GM21737 (cell line): ENCODE measurements at regions not wholly inside any gene's neighbourhood (a gene's known extent, or its start where the extent isn't known, plus 50 kb on each side); places are given as distances from the start of the nearest gene placed in this dataset.

ENCODE experiments used
- ATAC-seq: cut with Tn5 transposase; IDR thresholded peaks from one replicate; pipeline ENCODE4 v1.9.1; 2021; ENCODE audit warnings: mild to moderate bottlenecking, moderate library complexity; ENCODE audit not compliant: unreplicated experiment

GRCh38 chr20:41889126-41889843 is 271.1 kb upstream of the CHD6 start:
- ATAC-seq, result no peak

- no peak for ATAC-seq
Observed at GRCh38 chr20:41888434-41888833, 270.3 kb upstream of the CHD6 start.

- ATAC-seq, result no peak
Observed at GRCh38 chr20:41887500-41887899, 269.3 kb upstream of the CHD6 start.

GRCh38 chr20:41881466-41882046 is 263.4 kb upstream of the CHD6 start:
- ATAC-seq, result no peak

GRCh38 chr20:41879123-41879522 is 260.9 kb upstream of the CHD6 start:
- ATAC-seq, result no peak

GRCh38 chr20:41877911-41878310 is 259.7 kb upstream of the CHD6 start:
- ATAC-seq, result no peak

GRCh38 chr20:41874658-41875057 is 256.5 kb upstream of the CHD6 start:
- ATAC-seq, result no peak

- no peak for ATAC-seq
Observed at GRCh38 chr20:41872930-41873329, 254.8 kb upstream of the CHD6 start.

- no peak for ATAC-seq
Observed at GRCh38 chr20:41870869-41871462, 252.8 kb upstream of the CHD6 start.

- no peak for ATAC-seq
Observed at GRCh38 chr20:41869261-41869660, 251.1 kb upstream of the CHD6 start.

- ATAC-seq, result no peak
Observed at GRCh38 chr20:41865938-41866337, 247.8 kb upstream of the CHD6 start.

- no peak for ATAC-seq
Observed at GRCh38 chr20:41862476-41862875, 244.3 kb upstream of the CHD6 start.

GRCh38 chr20:41861772-41862422 is 243.7 kb upstream of the CHD6 start:
- no peak for ATAC-seq

- no peak for ATAC-seq
Observed at GRCh38 chr20:41854765-41855164, 236.6 kb upstream of the CHD6 start.

- ATAC-seq, result no peak
Observed at GRCh38 chr20:41853806-41854205, 235.6 kb upstream of the CHD6 start.

- ATAC-seq, result no peak
Observed at GRCh38 chr20:41848180-41848579, 230.0 kb upstream of the CHD6 start.

GRCh38 chr20:41837669-41838224 is 219.6 kb upstream of the CHD6 start:
- no peak for ATAC-seq

GRCh38 chr20:41833739-41834138 is 215.6 kb upstream of the CHD6 start:
- no peak for ATAC-seq

- ATAC-seq, result no peak
Observed at GRCh38 chr20:41830702-41831101, 212.5 kb upstream of the CHD6 start.

GRCh38 chr20:41819436-41819835 is 201.3 kb upstream of the CHD6 start:
- no peak for ATAC-seq

- no peak for ATAC-seq
Observed at GRCh38 chr20:41818991-41819390, 200.8 kb upstream of the CHD6 start.

GRCh38 chr20:41818369-41818768 is 200.2 kb upstream of the CHD6 start:
- ATAC-seq, result no peak
